Immature natural killer cell (primary cell): ENCODE measurements at regions not wholly inside any gene's neighbourhood (a gene's known extent, or its start where the extent isn't known, plus 50 kb on each side); places are given as distances from the start of the nearest gene placed in this dataset.
"Not testable (repeated sequence)": the region's sequence is repeated elsewhere in the genome, so short reads cannot be mapped to it uniquely, and the experiment has no call there.

Experiments used
- DNase-seq, 3 donors: peaks; one replicate each; pipeline ENCODE4 v3.0.0; 2022; ENCODE audit warnings: mixed read lengths in 1 of 3
- H3K27ac Mint-ChIP-seq, 6 donors: one replicate each; pipeline ENCODE4 v1.8.0; 2020; ENCODE audit warnings: mixed read lengths in 6 of 6, mild to moderate bottlenecking in 5 of 6, inconsistent platforms in 4 of 6, moderate library complexity in 3 of 6
- H3K27me3 Mint-ChIP-seq, 3 donors: one replicate each; pipeline ENCODE4 v1.8.0; 2020 to 2021; ENCODE audit warnings: low read depth in 3 of 3, mild to moderate bottlenecking in 3 of 3, mixed read lengths in 3 of 3, moderate library complexity in 3 of 3, inconsistent platforms in 1 of 3
- H3K36me3 Mint-ChIP-seq, 3 donors: one replicate each; pipeline ENCODE4 v1.8.0; 2020; ENCODE audit warnings: mixed read lengths in 3 of 3, inconsistent platforms in 2 of 3, mild to moderate bottlenecking in 2 of 3
- H3K4me1 Mint-ChIP-seq, 2 donors: one replicate each; pipeline ENCODE4 v1.8.0; 2020; ENCODE audit warnings: inconsistent platforms in 2 of 2, mild to moderate bottlenecking in 2 of 2, mixed read lengths in 2 of 2, moderate library complexity in 1 of 2
- H3K4me3 Mint-ChIP-seq, 5 donors: one replicate each; pipeline ENCODE4 v1.8.0; 2020; ENCODE audit warnings: mild to moderate bottlenecking in 5 of 5, mixed read lengths in 5 of 5, inconsistent platforms in 3 of 5, moderate library complexity in 3 of 5
- H3K9me3 Mint-ChIP-seq, 6 donors: one replicate each; pipeline ENCODE4 v1.8.0; 2020; ENCODE audit warnings: mild to moderate bottlenecking in 6 of 6, mixed read lengths in 6 of 6, inconsistent platforms in 4 of 6, moderate library complexity in 3 of 6

- not testable (repeated sequence) for H3K4me3 Mint-ChIP-seq, H3K36me3 Mint-ChIP-seq, H3K4me1 Mint-ChIP-seq, H3K27ac Mint-ChIP-seq, DNase-seq, H3K27me3 Mint-ChIP-seq, H3K9me3 Mint-ChIP-seq
Observed at GRCh38 chr18:14262786-14263185, 130.6 kb upstream of the ZNF519 start.

DNA sequence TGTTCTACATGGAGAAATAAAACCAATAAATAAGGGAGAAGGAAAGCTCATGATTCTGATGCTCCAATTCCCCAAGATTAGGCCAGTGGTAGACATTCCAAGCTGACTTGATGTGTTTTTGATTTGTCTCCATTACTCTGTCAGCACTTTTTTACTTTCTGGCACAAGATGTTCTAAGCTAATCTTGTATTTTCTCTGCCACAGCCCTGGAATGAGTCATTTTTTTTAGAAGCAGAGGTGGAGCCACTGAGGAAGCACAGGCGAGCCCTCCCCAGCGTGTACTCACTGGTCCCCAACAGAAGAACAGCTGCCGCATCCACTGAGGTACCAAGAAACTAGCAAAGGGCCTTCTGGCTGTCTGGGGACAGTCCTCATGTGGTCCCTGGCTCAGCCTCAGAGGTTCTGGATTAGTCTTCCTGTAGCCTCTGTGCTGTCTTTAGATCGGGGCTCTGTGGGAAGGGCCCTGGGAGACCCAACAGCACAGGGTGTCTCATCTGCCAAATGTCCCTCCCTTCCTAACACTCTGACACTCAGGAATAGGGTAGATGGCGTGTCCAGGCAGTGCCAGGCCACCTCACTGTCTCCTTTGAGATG is 117.9 kb upstream of the ZNF519 start:
- H3K4me1 Mint-ChIP-seq, H3K4me3 Mint-ChIP-seq, H3K9me3 Mint-ChIP-seq, DNase-seq, H3K27me3 Mint-ChIP-seq, H3K27ac Mint-ChIP-seq: not testable (repeated sequence)
- H3K36me3 Mint-ChIP-seq = peaks cover 0 to 30% (median 7%) of the 10 kb centered on the region in 3 donors

- H3K27ac Mint-ChIP-seq, H3K27me3 Mint-ChIP-seq, H3K4me1 Mint-ChIP-seq, H3K4me3 Mint-ChIP-seq, H3K9me3 Mint-ChIP-seq, DNase-seq: not testable (repeated sequence)
- peaks cover 0 to 23% (median 8%) of the 10 kb centered on the region in 3 donors for H3K36me3 Mint-ChIP-seq
Observed at GRCh38 chr18:14239224-14239623, 107.0 kb upstream of the ZNF519 start.

DNA sequence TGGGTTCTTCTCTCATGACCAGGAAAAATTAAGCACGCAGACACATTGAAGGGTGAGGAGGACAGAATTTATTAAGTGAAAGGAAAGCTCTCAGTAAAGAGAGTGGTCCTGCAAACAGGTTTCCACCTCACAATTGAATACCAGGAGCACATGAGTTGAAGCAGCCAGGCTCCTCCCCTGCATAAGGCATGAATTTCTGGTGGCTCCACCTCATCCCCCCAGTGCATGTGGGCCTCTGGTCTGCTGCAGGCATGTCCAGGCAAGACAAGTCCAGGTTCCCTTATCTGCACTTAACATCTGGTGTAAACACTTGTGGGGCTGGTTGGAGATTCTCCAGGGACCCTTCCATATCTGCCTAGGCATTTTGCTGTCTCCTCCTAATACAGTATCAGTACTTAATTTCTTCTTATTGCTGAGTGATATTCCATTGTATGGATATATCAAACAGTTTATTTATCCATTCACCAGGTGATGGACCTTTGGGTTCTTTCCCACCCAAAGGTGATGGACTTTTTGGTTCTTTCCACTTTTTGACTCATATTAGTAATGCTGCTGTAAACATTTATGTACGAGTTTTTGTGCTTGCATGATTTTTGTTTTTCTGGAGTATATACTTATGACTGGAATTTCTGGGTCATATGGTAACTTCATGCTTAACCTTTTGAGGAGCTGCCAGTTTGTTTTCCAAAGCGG is 104.3 kb upstream of the ZNF519 start:
- not testable (repeated sequence) for H3K9me3 Mint-ChIP-seq, H3K27me3 Mint-ChIP-seq, H3K4me3 Mint-ChIP-seq, H3K27ac Mint-ChIP-seq, H3K4me1 Mint-ChIP-seq, DNase-seq
- H3K36me3 Mint-ChIP-seq = peaks cover 0 to 16% (median 8%) of the 10 kb centered on the region in 3 donors

- not testable (repeated sequence) for DNase-seq, H3K9me3 Mint-ChIP-seq, H3K4me3 Mint-ChIP-seq, H3K4me1 Mint-ChIP-seq, H3K27me3 Mint-ChIP-seq, H3K27ac Mint-ChIP-seq
- peaks cover 0 to 29% (median 11%) of the 10 kb centered on the region in 3 donors for H3K36me3 Mint-ChIP-seq
Observed at GRCh38 chr18:14225286-14225679, 93.0 kb upstream of the ZNF519 start.

GRCh38 chr18:14224551-14225285 is 92.5 kb upstream of the ZNF519 start:
- peaks cover 0 to 31% (median 11%) of the 10 kb centered on the region in 3 donors for H3K36me3 Mint-ChIP-seq
- not testable (repeated sequence) for H3K27me3 Mint-ChIP-seq, H3K27ac Mint-ChIP-seq, DNase-seq, H3K4me1 Mint-ChIP-seq, H3K4me3 Mint-ChIP-seq, H3K9me3 Mint-ChIP-seq

GRCh38 chr18:14223919-14224318 is 91.7 kb upstream of the ZNF519 start:
- H3K9me3 Mint-ChIP-seq, H3K4me1 Mint-ChIP-seq: not testable (repeated sequence)

DNA sequence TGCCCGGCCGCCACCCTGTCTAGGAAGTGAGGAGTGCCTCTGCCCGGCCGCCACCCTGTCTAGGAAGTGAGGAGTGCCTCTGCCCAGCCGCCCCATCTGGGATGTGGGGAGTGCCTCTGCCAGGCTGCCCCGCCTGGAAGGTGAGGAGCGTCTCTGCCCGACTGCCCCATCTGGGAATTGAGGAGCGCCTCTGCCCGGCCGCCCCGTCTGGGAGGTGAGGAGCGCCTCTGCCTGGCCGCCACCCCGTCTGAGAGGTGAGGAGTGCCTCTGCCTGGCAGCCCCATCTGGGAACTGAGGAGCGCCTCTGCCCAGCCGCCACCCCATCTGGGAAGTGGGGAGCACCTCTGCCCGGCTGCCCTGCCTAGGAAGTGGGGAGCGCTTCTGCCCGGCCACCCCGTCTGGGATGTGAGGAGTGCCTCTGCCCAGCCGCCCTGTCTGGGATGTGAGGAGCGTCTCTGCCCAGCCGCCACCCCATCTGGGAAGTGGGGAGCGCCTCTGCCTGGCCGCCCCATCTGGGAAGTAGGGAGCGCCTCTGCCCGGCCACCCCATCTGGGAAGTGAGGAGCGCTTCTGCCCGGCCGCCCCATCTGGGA is 91.1 kb upstream of the ZNF519 start:
- not testable (repeated sequence) for DNase-seq, H3K4me3 Mint-ChIP-seq, H3K4me1 Mint-ChIP-seq, H3K9me3 Mint-ChIP-seq, H3K27me3 Mint-ChIP-seq, H3K27ac Mint-ChIP-seq
- H3K36me3 Mint-ChIP-seq = peaks cover 0 to 27% (median 11%) of the 10 kb centered on the region in 3 donors

More at GRCh38 chr18:14223919-14224318, 91.7 kb upstream of the ZNF519 start:
- H3K4me3 Mint-ChIP-seq, H3K27me3 Mint-ChIP-seq, DNase-seq, H3K27ac Mint-ChIP-seq: not testable (repeated sequence)
- H3K36me3 Mint-ChIP-seq = peaks cover 0 to 31% (median 11%) of the 10 kb centered on the region in 3 donors

DNA sequence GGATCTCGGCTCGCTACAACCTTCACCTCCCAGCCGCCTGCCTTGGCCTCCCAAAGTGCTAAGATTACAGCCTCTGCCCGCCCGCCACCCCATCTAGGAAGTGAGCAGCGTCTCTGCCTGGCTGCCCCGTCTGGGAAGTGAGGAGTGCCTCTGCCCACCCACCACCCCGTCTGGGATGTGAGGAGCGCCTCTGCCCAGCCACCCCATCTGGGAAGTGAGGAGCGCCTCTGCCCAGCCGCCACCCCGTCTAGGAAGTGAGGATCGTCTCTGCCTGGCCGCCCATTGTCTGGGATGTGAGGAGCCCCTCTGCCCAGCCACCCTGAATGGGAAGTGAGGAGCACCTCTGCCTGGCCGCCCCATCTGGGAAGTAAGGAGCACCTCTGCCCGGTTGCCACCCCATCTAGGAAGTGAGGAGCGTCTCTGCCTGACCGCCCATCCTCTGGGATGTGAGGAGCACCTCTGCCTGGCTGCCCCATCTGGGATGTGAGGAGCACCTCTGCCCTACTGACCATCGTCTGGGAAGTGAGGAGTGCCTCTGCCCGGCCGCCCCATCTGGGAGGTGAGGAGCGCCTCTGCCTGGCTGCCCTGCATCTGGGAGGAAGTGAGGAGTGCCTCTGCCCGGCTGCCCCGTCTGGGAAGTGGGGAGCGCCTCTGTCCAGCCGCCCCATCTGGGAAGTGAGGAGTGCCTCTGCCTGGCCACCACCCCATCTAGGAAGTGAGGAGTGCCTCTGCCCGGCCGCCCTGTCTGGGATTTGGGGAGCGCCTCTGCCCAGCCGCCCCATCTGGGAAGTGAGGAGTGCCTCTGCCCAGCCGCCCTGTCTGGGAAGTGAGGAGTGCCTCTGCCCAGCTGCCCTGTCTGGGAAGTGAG is 90.4 kb upstream of the ZNF519 start:
- H3K36me3 Mint-ChIP-seq = peaks cover 0 to 27% (median 11%) of the 10 kb centered on the region in 3 donors
- not testable (repeated sequence) for H3K27me3 Mint-ChIP-seq, H3K27ac Mint-ChIP-seq, DNase-seq, H3K4me1 Mint-ChIP-seq, H3K9me3 Mint-ChIP-seq, H3K4me3 Mint-ChIP-seq

DNA sequence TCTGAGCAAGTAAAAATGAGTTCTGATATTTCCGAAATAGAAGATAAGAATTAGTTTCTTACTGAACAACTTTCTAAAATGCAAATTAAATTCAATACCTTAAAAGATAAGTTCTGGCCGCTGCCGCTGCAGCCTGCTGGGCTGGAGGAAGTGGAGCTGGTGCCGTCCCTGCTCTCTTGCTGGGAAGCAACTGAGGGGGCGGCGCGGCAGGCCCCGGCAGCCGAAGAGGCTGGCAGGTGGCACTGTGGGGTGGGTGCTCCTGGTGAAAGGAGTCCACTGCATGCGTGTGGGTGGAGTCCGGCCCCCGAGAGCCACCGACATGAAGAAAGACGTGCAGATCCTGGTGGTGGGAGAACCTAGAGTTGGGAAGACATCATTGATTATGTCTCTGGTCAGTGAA is 89.5 kb upstream of the ZNF519 start:
- H3K4me3 Mint-ChIP-seq = no peak overlapping the region
- no peak for DNase-seq

DNA sequence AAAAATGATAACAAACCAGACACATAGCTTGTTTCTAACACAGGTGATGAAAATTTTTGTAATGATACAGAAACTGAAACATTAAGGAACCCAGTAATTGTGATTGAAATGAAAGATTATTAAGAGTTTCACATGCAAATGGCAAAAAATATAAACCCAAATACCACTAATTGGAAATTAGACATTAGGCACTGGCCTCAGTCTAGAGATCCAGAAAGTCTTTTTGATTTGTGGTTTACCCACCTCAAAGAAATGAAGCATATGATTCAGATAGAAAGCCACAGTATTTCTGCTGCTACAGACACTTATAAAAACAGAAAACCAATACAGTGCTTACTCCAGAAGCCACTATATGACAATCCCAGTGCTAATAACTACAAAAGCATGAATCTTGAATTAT is 83.7 kb upstream of the ZNF519 start:
- H3K36me3 Mint-ChIP-seq = peaks cover 5 to 17% (median 10%) of the 10 kb centered on the region in 3 donors
- H3K27me3 Mint-ChIP-seq, H3K9me3 Mint-ChIP-seq, DNase-seq, H3K27ac Mint-ChIP-seq, H3K4me1 Mint-ChIP-seq, H3K4me3 Mint-ChIP-seq: not testable (repeated sequence)

More for the DNA sequence above, 89.5 kb upstream of the ZNF519 start:
- Mint-ChIP-seq H3K36me3 (peaks cover 0 to 27% (median 8%) of the 10 kb centered on the region in 3 donors), H3K27me3 (peaks cover 0 to 2% (median 0%) of the 10 kb centered on the region in 3 donors), H3K9me3 (peaks cover 0 to 5% (median 0%) of the 10 kb centered on the region in 6 donors), H3K27ac (no peak overlapping the region), H3K4me1 (no peaks in the 10 kb centered on the region)

DNA sequence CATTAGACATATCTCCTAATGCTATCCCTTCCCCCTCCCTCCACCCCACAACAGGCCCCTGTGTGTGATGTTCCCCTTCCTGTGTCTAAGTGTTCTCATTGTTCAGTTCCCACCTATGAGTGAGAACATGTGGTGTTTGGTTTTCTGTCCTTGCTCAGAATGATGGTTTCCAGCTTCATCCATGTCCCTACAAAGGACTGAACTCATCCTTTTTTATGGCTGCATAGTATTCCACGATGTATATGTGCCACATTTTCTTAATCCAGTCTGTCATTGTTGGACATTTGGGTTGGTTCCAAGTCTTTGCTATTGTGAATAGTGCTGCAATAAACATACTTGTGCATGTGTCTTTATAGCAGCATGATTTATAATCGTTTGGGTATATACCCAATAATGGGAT is 71.2 kb upstream of the ZNF519 start:
- not testable (repeated sequence) for H3K9me3 Mint-ChIP-seq, H3K27me3 Mint-ChIP-seq

DNA sequence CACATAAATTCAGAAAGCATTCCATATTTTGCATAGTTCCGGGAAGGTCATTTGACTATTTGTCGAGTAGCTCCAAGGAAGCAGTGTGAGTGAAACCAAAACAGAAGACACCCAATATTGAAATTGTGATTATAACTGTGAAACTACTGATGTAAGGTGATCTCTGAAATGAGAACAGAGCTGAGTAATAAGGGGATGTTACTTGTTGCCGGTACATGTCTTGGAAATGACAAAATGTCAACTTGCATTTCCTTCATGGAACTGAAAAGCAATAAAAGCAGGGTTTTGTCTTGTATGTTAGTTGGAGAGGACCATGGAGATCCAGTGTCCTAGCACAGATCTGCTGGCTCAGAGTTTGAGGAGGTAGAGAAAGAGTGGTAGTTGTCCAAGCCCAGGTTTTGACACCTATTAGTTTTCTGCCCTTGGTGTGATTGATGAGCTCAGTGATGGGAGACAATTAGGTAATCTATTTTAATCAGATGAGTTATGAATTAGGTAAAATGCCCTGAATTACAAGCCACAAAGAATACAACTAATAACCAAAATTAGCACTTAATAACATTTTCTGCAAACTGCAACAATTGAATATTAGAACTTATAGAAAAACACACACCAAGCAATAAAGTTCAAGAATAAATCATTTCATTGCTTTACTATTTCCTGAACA is 58.7 kb upstream of the ZNF519 start:
- H3K9me3 Mint-ChIP-seq, H3K4me1 Mint-ChIP-seq, DNase-seq, H3K4me3 Mint-ChIP-seq, H3K27ac Mint-ChIP-seq, H3K27me3 Mint-ChIP-seq, H3K36me3 Mint-ChIP-seq: not testable (repeated sequence)

More for the DNA sequence above, 71.2 kb upstream of the ZNF519 start:
- peaks cover 0 to 14% (median 3%) of the 10 kb centered on the region in 3 donors for H3K36me3 Mint-ChIP-seq
- not testable (repeated sequence) for H3K27ac Mint-ChIP-seq, H3K4me1 Mint-ChIP-seq, H3K4me3 Mint-ChIP-seq, DNase-seq
